ENCODE measurements at regions not wholly inside any gene's neighbourhood (a gene's known extent, or its start where the extent isn't known, plus 50 kb on each side); places are given as distances from the start of the nearest gene placed in this dataset.

- DNase-seq, result no peak
Observed at GRCh38 chr4:106422766-106423165, 54.2 kb upstream of the GIMD1 start.

- no peak for DNase-seq
Observed at GRCh38 chr4:106421441-106422296, 53.1 kb upstream of the GIMD1 start.

- no peak for DNase-seq
Observed at GRCh38 chr4:106418444-106418843, 49.9 kb upstream of the GIMD1 start.

Measured in islet precursor cell (in vitro differentiated cells).